HG03064 (cell line): ENCODE measurements at regions not wholly inside any gene's neighbourhood (a gene's known extent, or its start where the extent isn't known, plus 50 kb on each side); places are given as distances from the start of the nearest gene placed in this dataset.
"Not testable (repeated sequence)": the region's sequence is repeated elsewhere in the genome, so short reads cannot be mapped to it uniquely, and the experiment has no call there.

Experiments
- ATAC-seq: cut with Tn5 transposase; IDR thresholded peaks from one replicate; pipeline ENCODE4 v1.9.1; 2021; ENCODE audit warnings: low read depth; ENCODE audit not compliant: unreplicated experiment

DNA sequence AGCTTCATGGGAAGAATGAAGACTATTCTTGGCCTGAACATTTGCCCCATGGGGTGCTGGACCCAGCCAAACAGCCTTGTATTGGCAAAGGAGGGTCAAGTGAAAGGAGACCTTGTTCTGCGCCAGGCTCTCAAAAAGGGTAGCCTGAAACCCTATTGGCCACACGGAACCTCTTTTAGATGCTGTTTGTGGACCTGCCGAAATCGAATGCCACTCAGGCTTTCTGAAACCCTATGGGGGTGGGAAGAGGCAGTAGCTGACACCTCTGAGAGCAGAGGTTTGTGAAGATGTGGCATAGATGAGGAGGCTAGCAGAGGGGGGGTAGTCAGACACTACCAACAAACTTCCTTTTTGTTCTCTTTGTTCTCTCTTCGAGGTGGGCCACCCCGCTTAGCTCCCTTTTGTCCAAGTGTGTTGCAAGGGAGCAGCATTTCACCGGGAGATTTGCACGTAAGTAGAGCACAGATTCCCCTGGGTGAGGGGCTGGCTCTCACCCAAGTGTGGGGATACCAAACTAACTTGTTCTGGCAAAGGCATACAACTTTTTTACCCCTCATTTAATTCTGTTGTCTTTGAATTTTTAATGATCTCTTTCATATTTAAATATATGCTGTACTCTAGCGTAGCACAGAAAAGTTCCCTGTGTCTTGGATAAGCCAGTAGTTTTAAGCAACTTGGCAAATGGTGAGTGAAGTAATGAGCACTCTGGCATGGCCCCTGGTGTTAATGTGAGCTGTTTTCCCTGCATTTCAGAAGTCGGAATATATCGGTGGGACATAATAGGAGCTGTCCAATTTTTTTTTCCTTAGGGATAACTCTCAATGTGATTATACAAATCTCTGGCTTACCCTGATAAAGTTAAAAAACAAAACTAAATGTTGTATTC lies 107.7 kb downstream of the SEPTIN7 start:
- ATAC-seq, result no peak

DNA sequence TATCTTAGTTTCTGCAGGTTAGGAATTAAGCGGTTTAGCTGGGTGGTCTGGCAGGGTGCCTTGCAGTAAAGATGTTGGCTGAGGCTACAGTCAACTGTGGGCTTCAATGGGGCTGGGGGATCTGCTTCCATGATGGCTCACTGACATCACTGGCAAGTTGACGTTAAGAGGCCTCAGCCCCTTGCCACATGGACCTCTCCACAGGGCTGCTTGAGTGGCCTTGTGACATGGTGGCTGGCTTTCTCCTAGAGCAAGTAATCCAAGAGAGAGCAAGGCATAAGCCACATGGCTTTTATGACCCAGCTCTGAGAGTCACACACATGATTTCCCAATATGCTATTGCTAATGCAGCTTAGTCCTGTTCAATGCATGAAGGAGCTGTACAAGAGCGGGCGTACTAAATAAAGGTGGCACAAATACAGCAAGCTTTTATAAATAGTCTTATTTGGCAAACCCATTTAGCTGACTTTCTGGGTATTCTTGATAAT lies 109.1 kb downstream of the SEPTIN7 start:
- no peak for ATAC-seq

DNA sequence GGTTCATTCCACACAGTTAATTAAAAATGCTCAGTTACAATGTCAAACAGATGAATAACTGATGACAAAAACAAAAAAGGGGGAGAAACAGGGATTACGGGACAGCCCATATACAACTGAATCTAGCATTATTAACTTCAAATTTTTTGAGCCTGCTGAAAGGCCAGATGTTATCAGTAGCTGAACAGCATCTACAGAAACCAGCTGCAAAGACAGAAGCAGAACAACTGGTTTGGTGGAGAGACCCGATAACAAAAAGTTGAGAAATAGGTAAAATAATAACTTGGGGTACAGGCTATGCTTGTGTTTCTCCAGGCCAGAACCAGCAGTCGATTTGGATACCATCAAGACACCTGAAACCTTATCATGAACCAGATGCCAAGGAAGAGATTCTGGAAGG lies 109.8 kb downstream of the SEPTIN7 start:
- not testable (repeated sequence) for ATAC-seq

GRCh38 chr7:35913350-35913749 lies 112.5 kb downstream of the SEPTIN7 start:
- ATAC-seq, result not testable (repeated sequence)

- not testable (repeated sequence) for ATAC-seq
These were observed 113.4 kb downstream of the SEPTIN7 start for GRCh38 chr7:35914214-35914613.

DNA sequence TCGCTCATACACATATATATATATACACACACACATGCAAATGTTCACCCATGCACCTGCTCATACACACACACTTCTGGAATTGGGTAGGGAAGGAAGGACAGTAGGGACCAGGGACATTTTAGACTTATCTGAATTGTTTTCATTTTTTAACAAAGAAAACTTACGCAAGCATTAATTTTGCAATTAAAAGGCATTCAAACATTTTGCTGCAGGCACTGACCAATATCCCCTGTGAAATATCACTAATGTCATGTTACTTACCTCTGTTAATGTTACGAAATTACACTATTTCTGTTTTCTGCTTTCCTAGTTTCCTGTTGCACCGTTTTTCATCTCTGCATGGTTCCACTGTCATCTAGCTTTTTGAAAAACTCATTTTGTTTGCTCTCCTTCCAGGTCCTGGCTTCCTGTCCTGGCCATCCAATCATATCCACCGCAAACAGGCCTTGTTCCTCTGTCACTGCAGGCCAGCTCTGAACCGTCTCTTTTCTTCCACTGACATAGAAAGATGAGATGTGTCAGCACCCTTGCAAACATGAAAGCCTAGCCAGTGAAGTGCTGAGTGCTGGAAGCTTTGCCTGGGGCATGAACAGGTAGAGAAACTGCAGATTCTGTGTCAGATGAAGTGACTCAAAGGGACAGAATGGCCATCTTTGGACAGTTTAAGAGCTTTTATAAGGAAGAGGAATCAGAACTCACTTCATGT lies 114.5 kb downstream of the SEPTIN7 start:
- ATAC-seq, result not testable (repeated sequence)

- ATAC-seq, result not testable (repeated sequence)
These were observed 117.4 kb downstream of the SEPTIN7 start for GRCh38 chr7:35918217-35918616.

- ATAC-seq, result not testable (repeated sequence)
These were observed 118.8 kb downstream of the SEPTIN7 start for GRCh38 chr7:35919607-35920006.

- ATAC-seq, result not testable (repeated sequence)
These were observed 120.5 kb downstream of the SEPTIN7 start for GRCh38 chr7:35921338-35921737.

DNA sequence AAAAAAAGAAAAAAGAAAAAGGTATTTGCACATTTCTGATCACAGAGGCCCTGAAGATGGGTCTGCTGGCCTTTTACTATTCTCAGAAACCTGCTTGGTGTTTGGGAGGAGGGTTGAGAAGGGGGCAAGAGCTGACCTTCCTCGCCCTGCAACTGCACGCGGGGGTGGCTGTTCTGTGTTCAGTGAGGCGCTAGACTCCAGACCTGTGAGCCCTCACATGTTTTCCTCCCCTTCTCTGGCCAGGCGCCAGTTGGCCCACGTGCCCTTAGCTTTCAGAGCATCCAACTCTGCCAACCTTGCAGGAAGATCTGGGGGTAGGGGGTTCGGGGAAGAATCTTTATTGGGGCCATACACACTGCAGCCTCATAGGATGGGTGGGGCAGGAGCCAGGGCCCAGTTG lies 123.8 kb downstream of the SEPTIN7 start:
- not testable (repeated sequence) for ATAC-seq

- not testable (repeated sequence) for ATAC-seq
These were observed 126.1 kb downstream of the SEPTIN7 start for GRCh38 chr7:35926966-35927365.

DNA sequence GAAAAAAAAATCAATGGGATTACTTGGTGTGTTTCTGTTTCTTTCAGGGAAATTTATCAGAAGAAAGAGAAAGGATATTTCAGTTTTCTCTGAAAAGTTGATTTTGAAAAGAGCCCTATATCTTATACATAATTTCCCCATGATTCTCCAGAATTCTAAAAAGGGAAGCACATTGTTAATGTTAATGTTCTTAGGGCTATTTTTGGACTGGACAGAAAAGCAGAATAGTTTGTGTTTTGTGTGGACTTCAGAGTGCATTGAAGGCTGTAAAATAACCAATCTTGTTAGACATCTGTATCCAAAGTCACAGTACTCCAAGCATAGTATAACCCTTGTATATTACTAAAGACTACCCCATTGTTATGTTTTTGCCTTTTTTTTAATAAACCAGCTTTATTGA lies 130.3 kb downstream of the SEPTIN7 start:
- not testable (repeated sequence) for ATAC-seq

- not testable (repeated sequence) for ATAC-seq
These were observed 130.7 kb downstream of the SEPTIN7 start for GRCh38 chr7:35931551-35931950.

DNA sequence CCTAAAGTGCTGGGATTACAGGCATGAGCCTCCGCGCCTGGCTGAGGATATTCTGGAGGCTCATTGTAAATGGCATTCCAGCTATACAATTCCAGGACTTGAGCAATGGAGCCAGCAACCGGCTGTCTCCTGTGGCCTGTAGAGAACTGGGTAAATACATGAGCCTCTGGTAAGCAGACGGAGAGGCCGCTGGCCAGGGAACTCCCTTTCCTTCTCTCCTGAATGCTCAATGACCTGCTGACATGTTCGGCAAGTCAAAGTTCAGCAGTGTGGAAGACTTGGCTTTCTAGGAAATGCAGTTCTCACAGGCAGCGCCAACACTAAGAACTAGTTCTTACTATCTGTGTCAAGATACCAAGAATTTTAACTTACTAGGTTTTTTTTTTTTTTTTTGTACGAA lies 139.8 kb downstream of the SEPTIN7 start:
- ATAC-seq, result not testable (repeated sequence)

GRCh38 chr7:35945621-35946020 lies 144.8 kb downstream of the SEPTIN7 start:
- not testable (repeated sequence) for ATAC-seq

GRCh38 chr7:35955735-35956134 lies 154.9 kb downstream of the SEPTIN7 start:
- ATAC-seq, result not testable (repeated sequence)

GRCh38 chr7:35956988-35957387 lies 156.1 kb downstream of the SEPTIN7 start:
- ATAC-seq, result not testable (repeated sequence)

DNA sequence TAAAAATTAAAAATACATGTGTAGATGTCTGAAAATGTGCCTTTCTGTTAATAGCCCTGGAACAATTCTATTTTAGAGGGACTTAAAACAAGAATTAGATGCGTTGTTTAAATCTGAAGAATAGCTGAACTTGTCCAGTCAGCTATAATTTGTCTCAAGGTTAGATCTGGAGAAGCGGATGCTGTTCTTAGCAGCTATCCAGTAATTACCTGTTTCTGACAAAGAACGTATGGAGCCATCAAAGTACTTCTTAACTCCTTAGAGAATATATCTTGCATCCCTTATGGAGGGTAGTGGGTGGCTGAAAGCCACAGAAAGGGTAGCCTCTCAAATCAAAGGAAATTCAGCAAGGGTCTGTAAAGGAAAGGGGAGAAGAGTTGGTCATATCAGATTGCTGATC lies 160.4 kb downstream of the SEPTIN7 start:
- ATAC-seq, result not testable (repeated sequence)

DNA sequence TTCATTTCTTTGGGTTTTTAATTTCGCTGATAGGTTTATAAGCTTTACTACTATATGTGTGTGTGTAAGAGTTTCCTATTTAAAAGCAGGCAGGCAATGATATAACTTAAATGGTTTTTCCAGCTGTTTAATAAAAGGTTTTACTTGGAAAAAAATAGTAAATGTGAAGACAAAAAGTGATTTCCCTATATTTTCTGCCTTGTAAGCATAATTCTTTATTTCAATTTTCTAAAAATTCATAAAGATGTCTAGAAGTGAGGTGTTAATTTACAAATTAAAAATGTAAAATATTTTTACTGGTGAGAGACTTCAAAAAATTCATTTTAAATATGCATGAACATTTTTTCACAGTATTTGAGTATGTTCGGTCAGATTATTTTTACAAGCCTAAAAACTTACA lies 161.8 kb downstream of the SEPTIN7 start:
- ATAC-seq, result not testable (repeated sequence)

- no peak for ATAC-seq
These were observed 166.7 kb downstream of the SEPTIN7 start for GRCh38 chr7:35967366-35968139.
